ENCODE measurements at regions not wholly inside any gene's neighbourhood (a gene's known extent, or its start where the extent isn't known, plus 50 kb on each side); places are given as distances from the start of the nearest gene placed in this dataset.

DNA sequence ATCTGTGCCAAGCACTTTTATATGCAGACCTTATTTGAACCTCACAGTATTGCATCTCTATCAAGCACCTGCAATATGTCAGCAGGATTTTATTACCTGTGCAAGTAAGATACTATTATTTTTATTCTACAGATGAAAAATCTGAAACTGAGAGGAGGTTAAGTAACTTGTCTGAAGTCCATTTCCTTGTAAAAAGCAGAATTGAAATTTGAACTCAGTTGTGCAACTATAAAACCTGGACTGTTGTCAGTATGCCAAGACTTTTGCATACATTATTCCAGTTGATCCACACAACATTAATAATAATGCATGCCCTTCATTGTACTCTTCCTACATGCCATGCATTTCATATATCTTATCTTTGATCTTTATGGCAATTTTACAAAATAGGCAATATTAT lies 82.2 kb upstream of the BRINP1 start:
- TF ChIP-seq, protein P1, sequence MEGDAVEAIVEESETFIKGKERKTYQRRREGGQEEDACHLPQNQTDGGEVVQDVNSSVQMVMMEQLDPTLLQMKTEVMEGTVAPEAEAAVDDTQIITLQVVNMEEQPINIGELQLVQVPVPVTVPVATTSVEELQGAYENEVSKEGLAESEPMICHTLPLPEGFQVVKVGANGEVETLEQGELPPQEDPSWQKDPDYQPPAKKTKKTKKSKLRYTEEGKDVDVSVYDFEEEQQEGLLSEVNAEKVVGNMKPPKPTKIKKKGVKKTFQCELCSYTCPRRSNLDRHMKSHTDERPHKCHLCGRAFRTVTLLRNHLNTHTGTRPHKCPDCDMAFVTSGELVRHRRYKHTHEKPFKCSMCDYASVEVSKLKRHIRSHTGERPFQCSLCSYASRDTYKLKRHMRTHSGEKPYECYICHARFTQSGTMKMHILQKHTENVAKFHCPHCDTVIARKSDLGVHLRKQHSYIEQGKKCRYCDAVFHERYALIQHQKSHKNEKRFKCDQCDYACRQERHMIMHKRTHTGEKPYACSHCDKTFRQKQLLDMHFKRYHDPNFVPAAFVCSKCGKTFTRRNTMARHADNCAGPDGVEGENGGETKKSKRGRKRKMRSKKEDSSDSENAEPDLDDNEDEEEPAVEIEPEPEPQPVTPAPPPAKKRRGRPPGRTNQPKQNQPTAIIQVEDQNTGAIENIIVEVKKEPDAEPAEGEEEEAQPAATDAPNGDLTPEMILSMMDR (IDR thresholded peaks at IDR 0.05; ENCODE audit: low read depth, low read length, missing input control): no peak
- TF ChIP-seq GABPA (IDR thresholded peaks at IDR 0.05 in 1 of 2, conservative IDR thresholded peaks at IDR 0.05 in 1 of 2) (no peak), JUND (IDR thresholded peaks at IDR 0.05) (no peak), TAF1 (conservative IDR thresholded peaks at IDR 0.05) (no peak), RAD21 (IDR thresholded peaks at IDR 0.05) (no peak), RXRA (IDR thresholded peaks at IDR 0.05) (peak in 1 of 2 donors; percentile 17), YY1 (IDR thresholded peaks at IDR 0.05) (no peak), FOXA2 (IDR thresholded peaks at IDR 0.05) (no peak)
- TF ChIP-seq, protein P2, sequence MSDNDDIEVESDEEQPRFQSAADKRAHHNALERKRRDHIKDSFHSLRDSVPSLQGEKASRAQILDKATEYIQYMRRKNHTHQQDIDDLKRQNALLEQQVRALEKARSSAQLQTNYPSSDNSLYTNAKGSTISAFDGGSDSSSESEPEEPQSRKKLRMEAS (IDR thresholded peaks at IDR 0.05): no peak

Measured in liver (tissue), 3 donors.